Fibroblast of villous mesenchyme (primary cell): ENCODE measurements at regions not wholly inside any gene's neighbourhood (a gene's known extent, or its start where the extent isn't known, plus 50 kb on each side); places are given as distances from the start of the nearest gene placed in this dataset.

Experiments used
- DNase-seq: peaks from one replicate; pipeline ENCODE4 v3.0.0-alpha.2; 2010; ENCODE audit warnings: low read depth
- H3K4me3 ChIP-seq: 2 replicates; pipeline ENCODE4 v1.5.1; 2011; ENCODE audit warnings: low read depth, mild to moderate bottlenecking, low read length
- CTCF ChIP-seq: IDR thresholded peaks from 2 replicates; pipeline ENCODE4 v1.5.1; 2012; ENCODE audit warnings: low read depth, mild to moderate bottlenecking, low read length; ENCODE audit not compliant: insufficient read depth

GRCh38 chr10:42954766-42955492 lies 121.9 kb upstream of the RET start:
- no peak overlapping the region for H3K4me3 ChIP-seq
- no peak for DNase-seq
- no peak for TF ChIP-seq CTCF

- no peak for TF ChIP-seq CTCF
- H3K4me3 ChIP-seq, result no peak overlapping the region
- DNase-seq, result no peak
These were observed 121.4 kb upstream of the RET start for GRCh38 chr10:42955493-42955889.

- no peak overlapping the region for H3K4me3 ChIP-seq
- no peak for DNase-seq
- TF ChIP-seq CTCF, result no peak
These were observed 120.8 kb upstream of the RET start for GRCh38 chr10:42956045-42956444.

GRCh38 chr10:42958142-42958868 lies 118.6 kb upstream of the RET start:
- DNase-seq, result no peak
- no peak overlapping the region for H3K4me3 ChIP-seq
- TF ChIP-seq CTCF, result no peak

- H3K4me3 ChIP-seq, result no peak overlapping the region
- DNase-seq, result no peak
- TF ChIP-seq CTCF, result no peak
These were observed 117.0 kb upstream of the RET start for GRCh38 chr10:42959833-42960232.

GRCh38 chr10:42960491-42960990 lies 116.3 kb upstream of the RET start:
- no peak for DNase-seq
- no peak overlapping the region for H3K4me3 ChIP-seq
- TF ChIP-seq CTCF, result no peak
